ENCODE measurements at regions not wholly inside any gene's neighbourhood (a gene's known extent, or its start where the extent isn't known, plus 50 kb on each side); places are given as distances from the start of the nearest gene placed in this dataset.

GRCh38 chr2:128533101-128533500 is 214.4 kb upstream of the HS6ST1 start:
- peaks cover 18% of the 10 kb centered on the region for H3K4me1 ChIP-seq (ENCODE audit: insufficient read depth, low read length)

DNA sequence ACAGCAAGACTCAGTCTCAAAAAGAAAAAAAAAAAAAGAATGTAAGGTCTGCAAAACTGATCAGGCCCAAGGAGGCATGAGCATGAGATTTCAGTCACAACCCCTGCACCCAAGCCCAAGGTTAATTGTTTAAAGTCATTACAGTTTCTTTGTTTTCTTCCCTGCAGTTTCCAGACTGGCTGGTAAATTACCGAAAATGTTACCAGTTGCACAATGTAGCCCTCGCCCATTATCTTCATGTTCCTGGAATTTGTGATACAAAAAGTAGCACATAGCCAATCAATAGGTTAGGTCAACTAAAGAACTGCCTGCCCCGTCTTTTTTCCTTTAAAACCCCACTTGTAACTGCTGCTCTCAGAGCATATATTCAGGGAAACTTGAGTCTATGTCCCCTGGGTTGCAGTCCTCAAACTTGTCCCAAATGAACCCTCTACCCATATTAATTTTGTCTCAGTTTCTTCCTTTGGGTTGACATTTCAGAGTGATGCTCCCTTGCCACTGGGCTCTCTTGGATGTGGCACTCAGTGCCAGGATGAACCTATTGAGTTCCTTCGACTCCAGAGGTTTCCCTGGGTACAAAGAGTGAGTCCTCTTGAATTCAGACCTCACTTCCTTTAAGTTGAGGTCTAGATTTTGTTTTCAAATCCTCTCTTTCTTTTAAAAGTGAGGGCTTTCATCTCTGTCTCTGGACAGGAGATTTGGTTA is 216.2 kb upstream of the HS6ST1 start:
- Histone ChIP-seq H2AFZ (ENCODE audit: low read length) (no peak overlapping the region), H3K79me2 (ENCODE audit: insufficient read depth, low read length) (no peaks in the 10 kb centered on the region), H3K4me2 (ENCODE audit: insufficient read depth, low read length) (no peak overlapping the region), H3K4me1 (ENCODE audit: insufficient read depth, low read length) (peaks cover 21% of the 10 kb centered on the region), H4K20me1 (ENCODE audit: insufficient read depth, low read length) (no peaks in the 10 kb centered on the region), H3K27me3 (ENCODE audit: insufficient read depth, low read length) (no peaks in the 10 kb centered on the region), H3K4me3 (ENCODE audit: insufficient read depth, low read length) (no peak overlapping the region), H3K27ac (ENCODE audit: low read depth, low read length) (no peak overlapping the region), H3K36me3 (ENCODE audit: insufficient read depth, low read length) (no peaks in the 10 kb centered on the region), H3K9me3 (ENCODE audit: low read depth, low read length) (no peaks in the 10 kb centered on the region)
- TF ChIP-seq, protein P1, sequence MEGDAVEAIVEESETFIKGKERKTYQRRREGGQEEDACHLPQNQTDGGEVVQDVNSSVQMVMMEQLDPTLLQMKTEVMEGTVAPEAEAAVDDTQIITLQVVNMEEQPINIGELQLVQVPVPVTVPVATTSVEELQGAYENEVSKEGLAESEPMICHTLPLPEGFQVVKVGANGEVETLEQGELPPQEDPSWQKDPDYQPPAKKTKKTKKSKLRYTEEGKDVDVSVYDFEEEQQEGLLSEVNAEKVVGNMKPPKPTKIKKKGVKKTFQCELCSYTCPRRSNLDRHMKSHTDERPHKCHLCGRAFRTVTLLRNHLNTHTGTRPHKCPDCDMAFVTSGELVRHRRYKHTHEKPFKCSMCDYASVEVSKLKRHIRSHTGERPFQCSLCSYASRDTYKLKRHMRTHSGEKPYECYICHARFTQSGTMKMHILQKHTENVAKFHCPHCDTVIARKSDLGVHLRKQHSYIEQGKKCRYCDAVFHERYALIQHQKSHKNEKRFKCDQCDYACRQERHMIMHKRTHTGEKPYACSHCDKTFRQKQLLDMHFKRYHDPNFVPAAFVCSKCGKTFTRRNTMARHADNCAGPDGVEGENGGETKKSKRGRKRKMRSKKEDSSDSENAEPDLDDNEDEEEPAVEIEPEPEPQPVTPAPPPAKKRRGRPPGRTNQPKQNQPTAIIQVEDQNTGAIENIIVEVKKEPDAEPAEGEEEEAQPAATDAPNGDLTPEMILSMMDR (IDR thresholded peaks at IDR 0.05; ENCODE audit: extremely low read depth, low read depth, low read length), result no peak
- DNase-seq (ENCODE audit: insufficient read length, low spot score, missing footprints), result no peak

More at GRCh38 chr2:128533101-128533500, 214.4 kb upstream of the HS6ST1 start:
- H3K4me3 ChIP-seq (ENCODE audit: insufficient read depth, low read length), result no peak overlapping the region
- H3K4me2 ChIP-seq (ENCODE audit: insufficient read depth, low read length), result no peak overlapping the region
- TF ChIP-seq, protein P1 (IDR thresholded peaks at IDR 0.05; ENCODE audit: extremely low read depth, low read depth, low read length), result no peak
- no peaks in the 10 kb centered on the region for H3K27me3 ChIP-seq (ENCODE audit: insufficient read depth, low read length)
- H3K9me3 ChIP-seq (ENCODE audit: low read depth, low read length), result no peaks in the 10 kb centered on the region
- H4K20me1 ChIP-seq (ENCODE audit: insufficient read depth, low read length), result no peaks in the 10 kb centered on the region
- no peak overlapping the region for H2AFZ ChIP-seq (ENCODE audit: low read length)
- no peaks in the 10 kb centered on the region for H3K79me2 ChIP-seq (ENCODE audit: insufficient read depth, low read length)
- no peaks in the 10 kb centered on the region for H3K36me3 ChIP-seq (ENCODE audit: insufficient read depth, low read length)
- no peak overlapping the region for H3K27ac ChIP-seq (ENCODE audit: low read depth, low read length)
- no peak for DNase-seq (ENCODE audit: insufficient read length, low spot score, missing footprints)

DNA sequence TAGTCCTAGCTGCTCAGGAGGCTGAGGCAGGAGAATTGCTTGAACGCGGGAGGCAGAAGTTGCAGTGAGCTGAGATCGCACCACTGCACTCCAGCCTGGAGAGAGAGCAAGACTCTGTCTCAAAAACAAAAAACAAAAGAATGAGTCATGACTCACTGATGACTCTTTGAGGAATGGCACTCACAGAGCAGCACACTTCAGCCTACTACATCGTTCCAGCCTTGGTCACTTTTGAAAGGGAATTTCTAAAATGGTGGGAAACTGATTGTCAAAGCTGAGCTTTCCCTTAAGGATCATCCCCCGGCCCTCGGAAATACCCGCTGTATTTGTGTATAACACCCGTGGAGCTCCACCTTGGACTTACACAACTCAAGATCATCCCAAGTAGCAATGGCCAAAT is 217.3 kb upstream of the HS6ST1 start:
- Histone ChIP-seq H4K20me1 (ENCODE audit: insufficient read depth, low read length) (no peaks in the 10 kb centered on the region), H3K4me3 (ENCODE audit: insufficient read depth, low read length) (no peak overlapping the region), H3K79me2 (ENCODE audit: insufficient read depth, low read length) (no peaks in the 10 kb centered on the region), H2AFZ (ENCODE audit: low read length) (no peak overlapping the region), H3K27me3 (ENCODE audit: insufficient read depth, low read length) (no peaks in the 10 kb centered on the region), H3K9me3 (ENCODE audit: low read depth, low read length) (no peaks in the 10 kb centered on the region), H3K36me3 (ENCODE audit: insufficient read depth, low read length) (no peaks in the 10 kb centered on the region), H3K4me2 (ENCODE audit: insufficient read depth, low read length) (peak overlapping the region; percentile 30), H3K4me1 (ENCODE audit: insufficient read depth, low read length) (peaks cover 21% of the 10 kb centered on the region), H3K27ac (ENCODE audit: low read depth, low read length) (peak overlapping the region; percentile 92)
- DNase-seq (ENCODE audit: insufficient read length, low spot score, missing footprints), result peak; percentile 88
- TF ChIP-seq, protein P1 (IDR thresholded peaks at IDR 0.05; ENCODE audit: extremely low read depth, low read depth, low read length), result no peak

DNA sequence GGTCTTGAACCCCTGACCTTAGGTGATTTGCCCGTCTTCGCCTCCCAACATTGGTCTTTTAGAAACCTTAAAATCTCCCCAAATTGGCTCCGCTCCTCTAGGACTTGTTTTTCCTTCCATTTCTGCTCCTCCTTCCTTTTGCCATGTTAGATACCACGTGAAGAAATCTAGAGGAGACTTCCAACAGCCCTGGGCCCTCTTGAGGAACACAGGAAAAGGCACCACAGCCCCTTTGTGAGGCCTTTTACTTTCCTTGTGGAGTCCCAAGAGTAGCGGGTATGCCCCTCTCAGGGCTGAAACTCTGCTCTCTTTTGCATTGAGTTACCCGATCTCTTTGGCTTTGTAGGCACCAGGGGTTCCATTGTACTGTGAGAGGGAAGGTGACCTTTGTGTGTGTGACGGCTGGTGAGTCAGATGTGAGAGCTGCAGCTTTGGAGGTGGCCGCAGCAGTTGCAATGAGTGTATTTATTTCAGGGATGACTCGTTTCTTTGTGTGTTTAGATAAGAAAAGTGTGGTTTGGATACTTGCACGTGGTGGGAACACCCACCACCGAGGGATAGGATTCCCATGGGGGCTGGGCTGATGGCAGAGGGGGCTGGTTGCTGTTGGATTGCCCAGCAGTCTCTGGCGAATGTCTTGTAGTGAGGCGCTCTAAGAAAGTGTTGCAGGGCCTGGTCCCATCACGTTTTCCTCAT is 218.4 kb upstream of the HS6ST1 start:
- peaks cover 21% of the 10 kb centered on the region for H3K4me1 ChIP-seq (ENCODE audit: insufficient read depth, low read length)
- no peak overlapping the region for H3K4me3 ChIP-seq (ENCODE audit: insufficient read depth, low read length)
- peak overlapping the region; percentile 63 for H2AFZ ChIP-seq (ENCODE audit: low read length)
- no peaks in the 10 kb centered on the region for H3K9me3 ChIP-seq (ENCODE audit: low read depth, low read length)
- no peaks in the 10 kb centered on the region for H3K36me3 ChIP-seq (ENCODE audit: insufficient read depth, low read length)
- DNase-seq (ENCODE audit: insufficient read length, low spot score, missing footprints), result peak; percentile 93
- no peaks in the 10 kb centered on the region for H3K79me2 ChIP-seq (ENCODE audit: insufficient read depth, low read length)
- peak overlapping the region; percentile 25 for H3K4me2 ChIP-seq (ENCODE audit: insufficient read depth, low read length)
- peak overlapping the region; percentile 92 for H3K27ac ChIP-seq (ENCODE audit: low read depth, low read length)
- no peaks in the 10 kb centered on the region for H4K20me1 ChIP-seq (ENCODE audit: insufficient read depth, low read length)
- TF ChIP-seq, protein P1 (IDR thresholded peaks at IDR 0.05; ENCODE audit: extremely low read depth, low read depth, low read length), result no peak
- no peaks in the 10 kb centered on the region for H3K27me3 ChIP-seq (ENCODE audit: insufficient read depth, low read length)
